Keratinocyte (primary cell): ENCODE measurements at regions not wholly inside any gene's neighbourhood (a gene's known extent, or its start where the extent isn't known, plus 50 kb on each side); places are given as distances from the start of the nearest gene placed in this dataset.

ENCODE experiments used
- DNase-seq: peaks from one replicate; pipeline ENCODE4 v3.0.0-alpha.2; 2011; ENCODE audit warnings: low read depth, missing footprints, low spot score
- FAIRE-seq: peaks from 2 replicates; lab custom pipeline; 2011; peaks lifted over from hg19 to GRCh38; lab: Jason Lieb, UNC
- H2AFZ ChIP-seq: 2 replicates; pipeline ENCODE4 v1.6.0; 2012; ENCODE audit warnings: low read length, control low read depth, inconsistent platforms; ENCODE audit not compliant: control insufficient read depth
- H3K27ac ChIP-seq: 2 replicates; pipeline ENCODE4 v1.5.1; 2011; ENCODE audit warnings: low read length; ENCODE audit not compliant: control insufficient read depth, insufficient read depth
- H3K27me3 ChIP-seq: 3 replicates; pipeline ENCODE4 v1.6.0; 2011; ENCODE audit warnings: low read length; ENCODE audit not compliant: control insufficient read depth, insufficient read depth; ENCODE audit errors: extremely low read depth
- H3K36me3 ChIP-seq, 2 experiments: 2 replicates in 1 of 2; 3 replicates in 1 of 2; pipeline ENCODE4 v1.5.1; 2011; ENCODE audit warnings: low read length in 2 of 2, mild to moderate bottlenecking in 1 of 2; ENCODE audit not compliant: control insufficient read depth in 2 of 2, insufficient read depth in 2 of 2; ENCODE audit errors: extremely low read depth in 1 of 2
- H3K4me1 ChIP-seq: 3 replicates; pipeline ENCODE4 v1.5.1; 2011; ENCODE audit warnings: low read length; ENCODE audit not compliant: control insufficient read depth, insufficient read depth; ENCODE audit errors: extremely low read depth
- H3K4me2 ChIP-seq: 3 replicates; pipeline ENCODE4 v1.6.0; 2011; ENCODE audit warnings: low read depth, low read length; ENCODE audit not compliant: control insufficient read depth, insufficient read depth; ENCODE audit errors: extremely low read depth
- H3K4me3 ChIP-seq, 3 experiments: fragments of 200-600 bp in 1 of 3; sonication (generic) in 1 of 3; 2 replicates in 2 of 3; 3 replicates in 1 of 3; pipeline ENCODE4 v1.5.1; 2011 to 2016; ENCODE audit warnings: low read length in 3 of 3, mild to moderate bottlenecking in 3 of 3, control low read depth in 2 of 3, inconsistent platforms in 1 of 3, low read depth in 1 of 3, mixed read lengths in 1 of 3, mixed run types in 1 of 3, moderate library complexity in 1 of 3; ENCODE audit not compliant: control insufficient read depth in 2 of 3, insufficient read depth in 2 of 3; ENCODE audit errors: extremely low read depth in 1 of 3
- H3K79me2 ChIP-seq: 2 replicates; pipeline ENCODE4 v1.6.0; 2012; ENCODE audit warnings: low read length; ENCODE audit not compliant: control insufficient read depth, insufficient read depth
- H3K9ac ChIP-seq: 3 replicates; pipeline ENCODE4 v1.6.0; 2011; ENCODE audit warnings: low read length; ENCODE audit not compliant: control insufficient read depth, insufficient read depth; ENCODE audit errors: extremely low read depth
- H3K9me1 ChIP-seq: 3 replicates; pipeline ENCODE4 v1.6.0; 2011; ENCODE audit warnings: low read length; ENCODE audit not compliant: control insufficient read depth, insufficient read depth; ENCODE audit errors: extremely low read depth
- H3K9me3 ChIP-seq: 2 replicates; pipeline ENCODE4 v1.5.1; 2012; ENCODE audit warnings: low read depth, low read length; ENCODE audit not compliant: control insufficient read depth
- H4K20me1 ChIP-seq: 3 replicates; pipeline ENCODE4 v1.6.0; 2011; ENCODE audit warnings: low read length; ENCODE audit not compliant: control insufficient read depth, insufficient read depth; ENCODE audit errors: extremely low read depth
- EZH2 ChIP-seq: IDR thresholded peaks from one replicate; pipeline ENCODE4 v1.6.1; 2012; ENCODE audit warnings: inconsistent platforms, mild to moderate bottlenecking, low read length, moderate library complexity
- dilution Hi-C: fragments of 300-500 bp; cut with MboI; formaldehyde crosslinking; loops from one replicate; pipeline ENCODE4 v1.7.0; 2020; ENCODE audit warnings: low sequenced_read_pairs; ENCODE audit not compliant: extremely low pct_ligation_motif_present
- TF ChIP-seq, protein P1 (sequence below), 3 experiments: IDR thresholded peaks in 1 of 3; conservative IDR thresholded peaks in 1 of 3; optimal IDR thresholded peaks in 1 of 3; 2 replicates in 2 of 3; 3 replicates in 1 of 3; pipeline versions ENCODE3 to v1.5.1; 2011; ENCODE audit warnings: low read length in 3 of 3, mild to moderate bottlenecking in 3 of 3, moderate library complexity in 2 of 3, control low read depth in 1 of 3, inconsistent platforms in 1 of 3; ENCODE audit not compliant: insufficient read depth in 2 of 3; ENCODE audit errors: extremely low read depth in 1 of 3

DNA sequence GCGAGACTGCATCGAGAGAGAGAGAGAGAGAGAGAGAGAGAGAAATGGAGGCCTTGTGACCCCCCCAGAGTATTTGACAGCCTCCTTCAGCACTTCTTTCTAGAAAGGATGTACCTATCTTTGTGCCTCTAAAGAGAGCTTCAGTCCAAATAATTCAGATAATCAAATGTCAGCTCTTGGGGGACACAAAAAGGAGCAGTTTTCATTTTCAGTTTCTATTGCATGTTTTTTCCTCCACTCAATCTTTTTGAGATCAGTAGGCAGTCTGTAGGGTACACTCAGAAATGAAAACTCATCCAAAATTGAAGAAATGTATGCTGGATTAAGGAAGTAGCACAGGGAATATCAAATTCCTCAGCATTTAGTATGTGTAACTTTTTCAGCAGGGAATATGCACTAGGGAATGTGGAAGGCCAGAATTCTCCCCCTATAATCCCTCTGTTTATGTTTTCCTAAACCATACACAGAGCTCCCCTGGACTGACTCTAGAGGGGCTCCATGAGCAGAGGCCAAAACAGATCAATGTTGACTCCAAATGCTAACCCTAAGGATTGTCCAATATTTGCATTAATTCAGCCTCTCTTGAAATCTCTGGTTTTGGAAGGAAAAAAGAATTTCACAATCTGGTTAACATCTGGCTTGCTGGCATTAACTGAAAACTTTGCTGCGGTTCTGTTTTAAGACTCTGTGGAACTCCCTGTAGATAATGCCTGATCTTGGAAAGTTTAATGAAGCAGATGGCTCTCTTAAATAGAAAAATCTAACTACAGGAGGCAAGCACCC is 250.1 kb downstream of the CEMIP2 start:
- Histone ChIP-seq H2AFZ (no peak overlapping the region), H3K9me3 (no peaks in the 10 kb centered on the region), H3K9me1 (no peaks in the 10 kb centered on the region), H4K20me1 (no peaks in the 10 kb centered on the region), H3K4me3 (no peak overlapping the region), H3K4me1 (peaks cover 20% of the 10 kb centered on the region), H3K27me3 (no peaks in the 10 kb centered on the region), H3K4me2 (no peak overlapping the region), H3K9ac (no peak overlapping the region), H3K27ac (no peak overlapping the region), H3K79me2 (no peaks in the 10 kb centered on the region), H3K36me3 (no peaks in the 10 kb centered on the region)
- FAIRE-seq, result no peak
- DNase-seq, result no peak
- dilution Hi-C loops, result no loop called here
- no peak for TF ChIP-seq EZH2
- TF ChIP-seq, protein P1, sequence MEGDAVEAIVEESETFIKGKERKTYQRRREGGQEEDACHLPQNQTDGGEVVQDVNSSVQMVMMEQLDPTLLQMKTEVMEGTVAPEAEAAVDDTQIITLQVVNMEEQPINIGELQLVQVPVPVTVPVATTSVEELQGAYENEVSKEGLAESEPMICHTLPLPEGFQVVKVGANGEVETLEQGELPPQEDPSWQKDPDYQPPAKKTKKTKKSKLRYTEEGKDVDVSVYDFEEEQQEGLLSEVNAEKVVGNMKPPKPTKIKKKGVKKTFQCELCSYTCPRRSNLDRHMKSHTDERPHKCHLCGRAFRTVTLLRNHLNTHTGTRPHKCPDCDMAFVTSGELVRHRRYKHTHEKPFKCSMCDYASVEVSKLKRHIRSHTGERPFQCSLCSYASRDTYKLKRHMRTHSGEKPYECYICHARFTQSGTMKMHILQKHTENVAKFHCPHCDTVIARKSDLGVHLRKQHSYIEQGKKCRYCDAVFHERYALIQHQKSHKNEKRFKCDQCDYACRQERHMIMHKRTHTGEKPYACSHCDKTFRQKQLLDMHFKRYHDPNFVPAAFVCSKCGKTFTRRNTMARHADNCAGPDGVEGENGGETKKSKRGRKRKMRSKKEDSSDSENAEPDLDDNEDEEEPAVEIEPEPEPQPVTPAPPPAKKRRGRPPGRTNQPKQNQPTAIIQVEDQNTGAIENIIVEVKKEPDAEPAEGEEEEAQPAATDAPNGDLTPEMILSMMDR (optimal IDR thresholded peaks at IDR 0.05 in 1 of 3, IDR thresholded peaks at IDR 0.05 in 1 of 3, conservative IDR thresholded peaks at IDR 0.05 in 1 of 3; ENCODE audit: extremely low read depth in 1 of 3, insufficient read depth in 2 of 3, low read length in 3 of 3), result no peak

DNA sequence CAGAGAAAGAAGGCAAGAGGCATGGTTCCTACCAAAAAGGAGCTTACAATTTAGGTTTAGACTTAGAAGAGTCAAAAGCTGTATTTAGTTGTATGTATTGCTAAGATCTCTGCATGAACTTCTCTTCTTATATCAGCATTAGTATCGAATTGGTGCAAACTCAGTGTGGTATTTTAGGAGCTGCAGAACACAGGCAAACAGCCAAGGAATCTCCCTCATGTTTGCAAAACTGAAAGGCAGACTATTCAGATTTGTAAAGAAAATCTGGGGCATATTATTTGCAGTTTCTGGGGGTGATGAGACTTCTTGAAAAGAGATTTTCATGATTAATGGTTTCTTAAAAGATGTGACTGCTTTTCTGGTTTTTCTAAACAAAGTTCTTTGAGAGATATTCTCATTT is 252.7 kb downstream of the CEMIP2 start:
- no peak for DNase-seq
- no peaks in the 10 kb centered on the region for H3K79me2 ChIP-seq
- no peak overlapping the region for H3K27ac ChIP-seq
- no peaks in the 10 kb centered on the region for H3K27me3 ChIP-seq
- no peak overlapping the region for H3K9ac ChIP-seq
- TF ChIP-seq, protein P1 (optimal IDR thresholded peaks at IDR 0.05 in 1 of 3, IDR thresholded peaks at IDR 0.05 in 1 of 3, conservative IDR thresholded peaks at IDR 0.05 in 1 of 3; ENCODE audit: extremely low read depth in 1 of 3, insufficient read depth in 2 of 3, low read length in 3 of 3), result no peak
- no peak for TF ChIP-seq EZH2
- H4K20me1 ChIP-seq, result no peaks in the 10 kb centered on the region
- no peak for FAIRE-seq
- dilution Hi-C loops, result no loop called here
- peak overlapping the region; percentile 93 for H3K4me2 ChIP-seq
- no peak overlapping the region for H3K4me3 ChIP-seq
- H3K36me3 ChIP-seq, result no peaks in the 10 kb centered on the region
- no peaks in the 10 kb centered on the region for H3K9me3 ChIP-seq
- peak overlapping the region; percentile 24 for H2AFZ ChIP-seq
- peaks cover 20% of the 10 kb centered on the region for H3K4me1 ChIP-seq
- no peaks in the 10 kb centered on the region for H3K9me1 ChIP-seq
